HS-5 (cell line): ENCODE measurements at regions not wholly inside any gene's neighbourhood (a gene's known extent, or its start where the extent isn't known, plus 50 kb on each side); places are given as distances from the start of the nearest gene placed in this dataset.
"Not testable (repeated sequence)": the region's sequence is repeated elsewhere in the genome, so short reads cannot be mapped to it uniquely, and the experiment has no call there.

Source experiments
- DNase-seq: peaks from one replicate; pipeline ENCODE4 v3.0.0-alpha.2; 2012; ENCODE audit warnings: low read depth

DNA sequence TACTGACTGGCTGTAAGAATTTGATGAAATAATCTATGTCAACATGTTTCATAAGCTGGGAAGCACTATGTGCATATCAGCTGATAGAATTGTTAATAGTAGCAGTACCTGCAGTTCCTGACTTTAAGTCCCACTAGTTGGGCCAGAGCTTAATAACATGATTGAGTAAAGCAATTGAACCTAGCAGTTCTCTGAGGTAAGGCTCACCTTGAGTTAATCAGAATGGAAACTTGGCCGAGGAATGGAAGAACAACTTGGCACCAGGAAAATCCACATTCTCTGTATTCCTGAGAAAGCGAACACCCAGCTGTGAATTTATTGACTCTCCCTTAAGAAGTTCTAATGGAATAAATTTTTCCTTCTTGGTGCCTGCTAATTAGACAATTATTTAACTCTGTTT, 262.6 kb downstream of the IGSF11 start:
- DNase-seq, result no peak

DNA sequence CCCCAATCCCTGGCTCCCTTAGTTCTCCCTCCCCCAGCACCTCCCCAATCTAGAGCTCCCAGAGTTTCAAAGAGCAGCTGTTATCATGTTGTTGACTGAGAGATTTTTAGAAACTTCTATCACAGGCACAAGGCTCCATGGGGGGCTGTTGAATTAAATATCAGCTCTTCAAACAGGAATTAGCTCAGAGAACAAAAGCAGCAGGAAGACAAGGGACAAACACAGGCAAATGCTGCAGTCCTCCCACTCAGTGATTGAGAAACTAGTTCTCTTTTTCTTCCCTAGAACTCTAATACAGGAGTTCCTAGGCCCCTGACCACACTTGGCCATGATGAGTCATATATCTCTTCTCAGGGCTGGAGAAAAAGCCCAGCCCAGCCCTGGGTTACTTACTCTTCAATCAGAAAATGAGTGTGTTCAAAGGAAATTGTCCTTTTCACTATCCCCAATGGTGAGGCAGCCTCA, 262.1 kb downstream of the IGSF11 start:
- no peak for DNase-seq

- no peak for DNase-seq
Measured at GRCh38 chr3:118775021-118775420, 259.6 kb downstream of the IGSF11 start.

- DNase-seq, result no peak
Measured at GRCh38 chr3:118778201-118778600, 256.4 kb downstream of the IGSF11 start.

GRCh38 chr3:118781232-118781631, 253.4 kb downstream of the IGSF11 start:
- DNase-seq, result no peak

DNA sequence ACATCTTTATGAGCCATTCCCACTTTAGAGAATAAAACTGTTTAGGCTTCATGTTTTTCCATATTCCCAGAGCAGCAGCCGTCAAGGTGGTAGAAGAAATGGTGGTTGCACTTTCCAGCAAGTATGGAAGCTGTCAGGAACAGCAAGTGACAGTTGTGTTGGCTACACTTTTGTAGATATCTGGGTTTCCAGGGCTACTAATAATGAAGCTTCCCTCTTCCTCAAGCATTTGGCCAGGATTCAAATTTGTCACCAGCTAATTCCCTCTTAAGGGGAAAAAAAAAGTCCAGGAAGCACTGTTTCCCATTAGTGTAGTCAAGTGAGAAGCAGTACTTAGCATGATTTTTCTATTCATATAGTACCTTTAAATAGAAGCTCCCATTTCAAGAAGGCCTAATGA, 252.8 kb downstream of the IGSF11 start:
- no peak for DNase-seq

DNA sequence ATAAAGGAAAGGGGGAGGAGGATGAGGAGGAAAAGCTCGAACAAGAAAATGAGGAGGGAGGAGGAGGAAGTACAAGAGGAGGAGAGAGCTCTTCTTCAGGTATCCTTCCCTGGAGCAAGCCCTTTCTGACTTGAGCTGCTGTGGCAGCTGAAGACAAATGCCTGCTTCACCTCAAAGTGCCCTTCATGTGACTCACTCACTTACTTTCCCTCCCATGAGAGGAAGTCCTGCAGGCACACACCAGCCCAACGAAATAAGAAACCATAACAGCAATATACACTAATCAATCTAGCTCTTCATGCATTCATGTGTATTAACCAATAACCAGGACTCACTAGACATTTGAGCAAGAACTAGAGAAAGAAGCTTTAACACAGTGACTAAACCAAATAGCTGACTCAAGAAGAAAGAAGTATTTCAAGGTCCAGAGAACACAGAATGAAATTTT, 251.9 kb downstream of the IGSF11 start:
- peak; percentile 14 for DNase-seq

DNA sequence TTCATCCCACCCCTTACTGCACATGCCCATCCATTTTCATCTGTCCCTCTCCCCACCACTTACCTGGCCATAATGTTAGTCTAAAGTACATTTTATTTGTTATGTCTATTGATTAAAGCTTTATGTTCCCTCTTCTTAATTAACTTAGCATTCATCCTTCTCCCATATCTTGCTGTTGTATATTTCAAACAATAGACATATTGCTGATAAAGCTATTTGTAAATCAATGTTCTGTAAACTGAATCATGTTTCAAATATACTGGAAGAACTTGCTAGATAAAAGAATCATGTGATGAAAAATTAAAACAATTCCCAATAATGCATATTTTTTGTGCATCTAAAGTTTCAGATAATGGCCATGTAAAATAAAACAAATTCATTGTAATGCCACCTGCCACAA, 249.2 kb downstream of the IGSF11 start:
- no peak for DNase-seq

DNA sequence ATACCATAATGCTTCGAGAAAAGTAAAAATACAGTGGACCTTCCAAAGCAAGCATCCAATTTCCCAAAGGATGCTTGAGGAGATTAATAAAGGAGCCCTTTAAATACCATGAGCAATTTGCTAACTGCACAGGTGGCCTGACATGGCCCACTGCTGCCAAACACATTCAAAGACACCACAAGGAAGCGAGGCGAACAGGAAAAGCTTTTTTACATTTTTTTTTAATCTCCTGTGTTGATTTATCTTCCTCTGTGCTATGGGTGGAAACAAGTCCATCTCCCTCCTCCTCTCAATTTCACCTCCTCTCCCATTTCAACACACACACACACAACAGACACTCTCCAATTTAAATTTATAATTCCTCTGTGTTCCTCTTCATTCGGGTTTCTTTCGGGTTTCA, 243.4 kb downstream of the IGSF11 start:
- no peak for DNase-seq

DNA sequence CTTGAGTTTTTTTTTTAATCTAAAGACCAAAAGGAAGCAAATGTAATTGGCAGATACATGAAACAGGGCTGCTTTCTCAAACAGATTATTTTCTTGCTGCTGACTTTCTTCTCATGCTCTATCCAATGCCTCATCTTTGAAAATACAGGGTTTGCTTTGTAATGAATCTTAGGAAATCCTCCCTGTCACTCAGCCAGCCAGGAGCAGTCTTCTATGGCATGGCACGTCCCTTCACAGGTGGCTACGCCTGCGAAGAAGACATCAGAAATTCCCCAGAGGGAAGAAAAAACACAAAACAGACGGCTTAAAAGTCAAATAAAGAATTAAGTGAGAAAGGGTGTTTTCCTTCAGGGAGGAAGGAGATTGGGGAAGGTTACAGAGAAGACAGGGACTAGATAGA, 242.5 kb downstream of the IGSF11 start:
- DNase-seq, result no peak

DNA sequence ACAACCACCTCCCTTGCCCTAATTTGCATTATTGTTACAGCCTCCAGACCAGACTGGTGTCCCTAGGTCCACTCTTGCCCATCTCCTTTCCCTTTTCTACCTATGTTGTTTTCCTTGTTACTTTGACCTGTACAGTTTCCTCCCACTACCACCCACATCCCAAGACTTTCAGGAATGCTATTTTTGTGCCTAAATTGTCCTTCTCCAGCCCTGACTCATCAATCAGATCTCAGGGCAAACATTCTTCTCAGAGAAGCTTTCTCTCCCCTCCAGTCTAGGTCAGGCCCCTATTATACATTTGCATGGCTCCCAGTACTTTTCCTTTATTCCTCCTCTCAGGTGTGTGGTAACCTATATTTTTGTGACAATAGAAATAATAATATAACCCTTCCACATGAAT, 241.5 kb downstream of the IGSF11 start:
- no peak for DNase-seq

- DNase-seq, result no peak
Measured at GRCh38 chr3:118799303-118799702, 235.3 kb downstream of the IGSF11 start.

DNA sequence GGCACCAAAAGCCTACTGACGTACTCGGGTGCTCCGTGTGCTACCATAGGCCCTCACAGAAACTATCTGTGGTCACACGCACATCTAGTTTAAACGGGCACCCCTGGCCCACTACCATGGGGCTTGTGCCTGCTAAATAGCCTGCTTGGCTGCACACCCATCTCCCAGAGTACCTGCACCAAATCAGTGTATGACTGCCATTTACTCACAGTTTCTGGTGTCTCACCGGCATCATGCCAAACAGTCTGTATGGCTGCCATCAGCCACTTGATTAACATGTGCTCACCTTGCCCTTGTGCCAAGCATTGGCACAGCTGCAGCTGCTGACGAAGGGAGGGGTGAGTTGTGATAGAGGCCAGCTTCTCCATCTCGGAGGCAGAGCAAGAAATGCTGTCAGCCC, 232.7 kb downstream of the IGSF11 start:
- DNase-seq, result no peak

- no peak for DNase-seq
Measured at GRCh38 chr3:118802325-118803095, 232.1 kb downstream of the IGSF11 start.

DNA sequence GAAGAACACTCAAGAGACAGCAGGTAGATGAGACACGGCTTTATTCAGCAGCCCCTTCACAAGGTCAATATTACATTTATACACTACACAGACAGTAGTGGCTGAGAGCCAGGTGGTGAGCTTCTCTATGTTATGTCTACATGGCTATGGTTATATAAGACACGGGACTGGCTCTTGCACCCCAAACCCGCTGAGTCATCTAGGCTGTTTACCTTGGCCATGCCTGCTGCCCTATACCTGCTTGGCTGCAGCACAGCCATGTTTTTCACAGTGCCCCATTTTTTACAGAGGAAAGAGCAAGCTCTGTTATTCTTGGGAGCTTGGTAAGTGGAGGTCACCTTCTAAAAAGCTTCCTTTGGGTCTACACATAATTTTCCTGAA, 231.6 kb downstream of the IGSF11 start:
- no peak for DNase-seq

DNA sequence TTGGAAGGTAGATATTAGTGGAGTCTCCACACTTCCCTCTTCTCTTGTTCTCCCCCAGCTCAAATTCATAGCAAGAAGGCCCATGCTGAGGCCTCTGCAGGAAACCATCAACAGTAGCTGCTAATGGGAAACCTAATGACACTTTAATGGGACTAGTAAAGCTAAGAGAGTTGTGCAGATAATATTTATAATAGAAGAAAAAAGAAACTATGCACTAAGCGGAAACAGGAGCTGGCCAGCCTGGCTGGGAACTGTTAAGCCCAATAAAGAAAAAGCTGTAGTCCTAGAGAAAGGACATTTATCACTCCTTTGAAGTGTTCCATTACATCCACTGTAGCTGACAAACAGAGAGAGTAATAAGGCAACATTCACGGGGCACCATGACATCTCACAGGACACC, 229.6 kb downstream of the IGSF11 start:
- DNase-seq, result no peak

DNA sequence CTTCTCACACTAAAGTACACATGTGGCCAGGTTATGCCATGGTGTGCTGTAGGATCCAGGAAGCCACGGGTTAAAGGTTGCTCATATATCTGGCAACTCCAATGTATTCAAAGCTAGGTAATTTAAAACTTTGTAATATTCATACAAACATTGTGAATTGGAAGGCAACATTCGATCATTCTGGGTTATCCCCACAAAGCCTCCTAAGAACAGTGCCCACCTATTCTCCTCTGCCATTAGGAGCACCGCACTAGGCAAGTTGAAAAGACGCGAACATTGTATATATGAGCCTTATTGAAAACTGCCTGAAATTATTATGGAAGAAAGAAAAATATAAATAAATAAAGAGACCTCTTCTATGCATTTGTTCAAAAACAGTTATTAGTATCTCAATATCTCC, 228.2 kb downstream of the IGSF11 start:
- DNase-seq, result no peak

GRCh38 chr3:118807349-118807748, 227.3 kb downstream of the IGSF11 start:
- not testable (repeated sequence) for DNase-seq

DNA sequence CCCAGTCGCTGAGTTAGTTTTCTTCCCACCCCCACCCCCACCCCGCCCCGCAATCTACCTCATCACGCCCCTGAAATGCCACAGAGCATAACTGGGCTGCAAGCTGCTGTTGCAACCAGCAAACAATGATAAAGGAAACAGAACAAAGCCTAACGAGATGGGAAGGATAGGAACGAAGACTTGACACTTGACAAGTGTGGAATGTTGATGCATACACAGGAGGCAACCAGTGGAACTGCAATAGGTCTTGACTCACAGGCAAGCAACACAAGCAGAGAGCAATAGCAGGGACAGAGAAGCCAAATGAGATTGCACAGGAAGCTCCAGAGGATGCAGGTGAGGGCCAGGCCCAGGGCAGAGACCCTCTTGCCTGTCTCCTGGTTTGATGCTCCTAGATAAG, 225.9 kb downstream of the IGSF11 start:
- DNase-seq, result no peak

- no peak for DNase-seq
Measured at GRCh38 chr3:118809696-118810498, 224.7 kb downstream of the IGSF11 start.

- no peak for DNase-seq
Measured at GRCh38 chr3:118810499-118811035, 224.1 kb downstream of the IGSF11 start.

DNA sequence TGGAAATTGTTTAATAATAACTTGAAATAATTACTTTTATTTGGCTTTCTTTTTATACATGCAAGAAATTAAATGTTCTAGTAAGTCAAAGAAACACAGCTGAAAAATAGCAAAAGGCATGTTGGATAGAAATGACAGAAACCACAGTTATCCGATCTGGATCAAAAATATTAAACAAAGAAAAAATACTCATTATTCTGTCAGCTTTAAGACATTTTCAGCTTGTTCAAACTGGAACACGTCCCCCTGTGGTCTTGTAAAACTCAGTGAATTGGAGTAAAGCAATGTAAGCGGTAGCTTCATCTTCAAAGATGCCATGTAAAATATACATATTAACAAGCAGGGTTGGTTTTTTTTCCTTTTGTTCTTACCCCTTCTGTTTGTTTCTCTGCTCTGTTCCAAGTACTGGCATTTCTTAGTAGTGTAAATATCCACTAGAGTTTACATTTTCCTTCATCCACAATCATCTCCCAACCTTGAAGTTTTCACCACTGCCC, 223.4 kb downstream of the IGSF11 start:
- no peak for DNase-seq

GRCh38 chr3:118813472-118813871, 221.2 kb downstream of the IGSF11 start:
- DNase-seq, result no peak
